Spleen (tissue), 11 donors: ENCODE measurements at regions not wholly inside any gene's neighbourhood (a gene's known extent, or its start where the extent isn't known, plus 50 kb on each side); places are given as distances from the start of the nearest gene placed in this dataset.

ENCODE experiments used
- DNase-seq: peaks from one replicate; pipeline ENCODE4 v3.0.0-alpha.2; 2020
- H3K27ac ChIP-seq, 8 donors: fragments of 200-600 bp; sonication (generic) in 7 of 8; 1 replicate in 4 of 8; 2 replicates in 4 of 8; pipeline versions ENCODE4 v1.5.0 to v1.8.0; 2016 to 2021; ENCODE audit warnings: inconsistent platforms in 4 of 8, mild to moderate bottlenecking in 4 of 8, moderate library complexity in 1 of 8
- H3K27me3 ChIP-seq, 7 donors: fragments of 200-600 bp; sonication (generic) in 6 of 7; replicated peaks in 1 of 7; 1 replicate in 4 of 7; 2 replicates in 3 of 7; pipeline versions ENCODE4 v1.5.0 to v1.8.0; 2016 to 2021; ENCODE audit warnings: inconsistent platforms in 3 of 7, mild to moderate bottlenecking in 1 of 7
- H3K36me3 ChIP-seq, 6 donors: fragments of 200-600 bp; sonication (generic) in 5 of 6; 1 replicate in 4 of 6; 2 replicates in 2 of 6; pipeline versions ENCODE4 v1.5.0 to v1.8.0; 2016 to 2021; ENCODE audit warnings: inconsistent platforms in 2 of 6
- H3K4me1 ChIP-seq, 6 donors: fragments of 200-600 bp; sonication (generic) in 5 of 6; 1 replicate in 3 of 6; 2 replicates in 3 of 6; pipeline versions ENCODE4 v1.5.0 to v1.8.0; 2016 to 2021; ENCODE audit warnings: inconsistent platforms in 3 of 6
- H3K4me3 ChIP-seq, 8 donors: fragments of 200-600 bp; sonication (generic) in 7 of 8; 1 replicate in 4 of 8; 2 replicates in 4 of 8; pipeline versions ENCODE4 v1.5.0 to v1.8.0; 2016 to 2021; ENCODE audit warnings: inconsistent platforms in 4 of 8, mild to moderate bottlenecking in 4 of 8, moderate library complexity in 2 of 8
- H3K9me3 ChIP-seq, 8 donors: fragments of 200-600 bp; sonication (generic) in 7 of 8; 1 replicate in 4 of 8; 2 replicates in 4 of 8; pipeline versions ENCODE4 v1.5.0 to v1.8.0; 2016 to 2021; ENCODE audit warnings: inconsistent platforms in 4 of 8
- POLR2A ChIP-seq, 3 donors: fragments of 450-650 bp; IDR thresholded peaks; one replicate each; pipeline ENCODE4 v1.5.1; 2017; ENCODE audit warnings: antibody characterized with exemption in 3 of 3, mild to moderate bottlenecking in 1 of 3
- POLR2AphosphoS5 ChIP-seq, 3 donors: sonication (generic); formaldehyde crosslinking; IDR thresholded peaks; one replicate each; pipeline ENCODE4 v1.5.1; 2017; ENCODE audit warnings: antibody characterized with exemption in 3 of 3
- WGBS, 5 donors: extraction: QIAGEN DNeasy Blood & Tissue Kit in 3 of 5; methylation state at CpG; one replicate each; pipeline versions ENCODE4 v1.1.5 to v1.1.7; 2013 to 2018; 5-methylcytosine and 5-hydroxymethylcytosine counted together
- intact Hi-C: fragments of 100-400 bp; cut with DNase I; formaldehyde crosslinking; loops from one replicate; pipeline ENCODE4 v1.15.0; 2023; ENCODE audit warnings: low total_unique reads
- TF ChIP-seq, protein P1 (sequence below), 11 experiments: fragments of 200-600 bp in 7 of 11; fragments of 450-650 bp in 4 of 11; sonication (generic) in 4 of 11; IDR thresholded peaks in 8 of 11; conservative IDR thresholded peaks in 3 of 11; 1 replicate in 7 of 11; 2 replicates in 4 of 11; pipeline versions ENCODE4 v1.4.0 to v1.8.0; 2016 to 2021; ENCODE audit warnings: antibody characterized with exemption in 11 of 11, inconsistent platforms in 4 of 11, mild to moderate bottlenecking in 1 of 11
- donor health status: healthy with polysubstance abuse.
- donor health status: DM: no; HTN: no; CAD: no; lungs with moderate emphysema.
- donor health status: DM: no; HTN: no; CAD: no.
- donor health status: Bipolar disorder and iron deficiency.
- donor health status: healthy.
- donor health status: DM: no; HTN: no; CAD: no.
- donor health status: DM: yes; HTN: yes; CAD: no.

DNA sequence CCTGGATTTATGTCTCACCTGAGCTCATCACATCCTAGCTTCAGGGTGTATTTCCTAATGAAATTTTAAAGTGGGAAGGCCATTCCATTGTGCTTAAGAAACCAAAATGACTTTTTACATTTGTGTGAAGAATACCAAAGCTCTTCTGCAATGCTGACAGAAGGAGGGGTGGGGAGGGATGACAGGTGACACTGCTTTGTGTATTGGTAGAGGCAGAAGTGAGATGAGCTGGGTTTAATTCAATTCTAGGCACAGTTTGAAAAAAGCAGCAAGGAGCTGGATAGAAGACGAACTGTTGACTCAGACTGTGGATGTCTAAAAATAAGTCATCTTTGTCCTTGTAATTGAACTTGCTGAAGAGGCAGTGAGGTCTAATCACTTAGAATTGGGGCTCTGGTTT is 710.3 kb upstream of the KIRREL3 start:
- no peak overlapping the region for H3K4me3 ChIP-seq
- TF ChIP-seq POLR2AphosphoS5 (IDR thresholded peaks at IDR 0.05) = no peak
- TF ChIP-seq, protein P1, sequence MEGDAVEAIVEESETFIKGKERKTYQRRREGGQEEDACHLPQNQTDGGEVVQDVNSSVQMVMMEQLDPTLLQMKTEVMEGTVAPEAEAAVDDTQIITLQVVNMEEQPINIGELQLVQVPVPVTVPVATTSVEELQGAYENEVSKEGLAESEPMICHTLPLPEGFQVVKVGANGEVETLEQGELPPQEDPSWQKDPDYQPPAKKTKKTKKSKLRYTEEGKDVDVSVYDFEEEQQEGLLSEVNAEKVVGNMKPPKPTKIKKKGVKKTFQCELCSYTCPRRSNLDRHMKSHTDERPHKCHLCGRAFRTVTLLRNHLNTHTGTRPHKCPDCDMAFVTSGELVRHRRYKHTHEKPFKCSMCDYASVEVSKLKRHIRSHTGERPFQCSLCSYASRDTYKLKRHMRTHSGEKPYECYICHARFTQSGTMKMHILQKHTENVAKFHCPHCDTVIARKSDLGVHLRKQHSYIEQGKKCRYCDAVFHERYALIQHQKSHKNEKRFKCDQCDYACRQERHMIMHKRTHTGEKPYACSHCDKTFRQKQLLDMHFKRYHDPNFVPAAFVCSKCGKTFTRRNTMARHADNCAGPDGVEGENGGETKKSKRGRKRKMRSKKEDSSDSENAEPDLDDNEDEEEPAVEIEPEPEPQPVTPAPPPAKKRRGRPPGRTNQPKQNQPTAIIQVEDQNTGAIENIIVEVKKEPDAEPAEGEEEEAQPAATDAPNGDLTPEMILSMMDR (IDR thresholded peaks at IDR 0.05 in 8 of 11, conservative IDR thresholded peaks at IDR 0.05 in 3 of 11) = no peak
- TF ChIP-seq POLR2A (IDR thresholded peaks at IDR 0.05) = no peak
- 79 to 97% (median 91%) methylated on average over 1 of the region's 1 CpG for WGBS, 5 donors
- DNase-seq = no peak
- H3K27ac ChIP-seq = no peak overlapping the region
- no peaks in the 10 kb centered on the region for H3K36me3 ChIP-seq
- no peaks in the 10 kb centered on the region for H3K4me1 ChIP-seq
- intact Hi-C loops = no loop called here
- no peaks in the 10 kb centered on the region for H3K9me3 ChIP-seq
- H3K27me3 ChIP-seq = no peaks in the 10 kb centered on the region

DNA sequence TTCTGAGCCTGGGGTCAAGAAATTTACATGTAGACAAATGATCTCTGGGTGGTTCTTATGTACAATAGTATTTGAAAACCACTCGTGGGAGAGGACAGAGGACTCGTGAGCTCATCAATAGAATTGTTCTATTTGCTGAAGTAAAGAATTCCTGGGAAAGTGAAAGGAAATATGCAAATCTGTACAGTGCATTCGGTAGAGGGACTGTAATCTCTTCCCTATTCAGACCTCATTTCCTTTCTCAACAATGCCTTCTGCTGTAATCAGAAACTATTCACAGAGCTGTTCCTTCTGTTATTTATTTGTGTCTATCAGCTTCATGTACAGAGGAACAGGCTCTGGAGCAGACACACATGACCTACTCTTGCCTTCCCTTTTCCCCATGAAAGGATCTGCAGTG is 709.4 kb upstream of the KIRREL3 start:
- TF ChIP-seq POLR2AphosphoS5 (IDR thresholded peaks at IDR 0.05) (no peak), POLR2A (IDR thresholded peaks at IDR 0.05) (no peak)
- TF ChIP-seq, protein P1 (IDR thresholded peaks at IDR 0.05 in 8 of 11, conservative IDR thresholded peaks at IDR 0.05 in 3 of 11) = no peak
- H3K36me3 ChIP-seq = no peaks in the 10 kb centered on the region
- H3K4me3 ChIP-seq = no peak overlapping the region
- DNase-seq = no peak
- H3K27ac ChIP-seq = no peak overlapping the region
- WGBS, 5 donors = 25 to 52% (median 31%) methylated on average over 3 of the region's 3 CpGs
- H3K9me3 ChIP-seq = no peaks in the 10 kb centered on the region
- intact Hi-C loops = no loop called here
- H3K27me3 ChIP-seq = no peaks in the 10 kb centered on the region
- H3K4me1 ChIP-seq = no peaks in the 10 kb centered on the region

DNA sequence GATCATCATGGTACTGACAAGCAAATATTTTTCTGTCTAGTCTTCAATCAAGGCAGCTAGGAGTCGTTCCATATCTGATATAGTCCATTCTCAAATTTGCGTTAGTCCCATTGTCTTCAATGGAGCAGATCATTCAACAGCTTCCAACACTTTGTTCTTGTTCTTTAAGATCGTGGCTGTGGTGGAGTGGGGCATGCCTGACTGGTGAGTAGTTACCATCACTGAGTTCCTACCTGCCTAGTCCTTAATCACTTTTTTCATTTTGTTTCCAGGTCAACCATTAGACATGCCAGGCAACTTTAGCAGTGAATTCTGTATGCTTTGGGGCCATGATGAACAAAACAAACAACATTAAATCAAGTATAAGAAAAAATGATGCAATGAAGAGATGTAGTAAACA is 693.1 kb upstream of the KIRREL3 start:
- H3K27me3 ChIP-seq = no peaks in the 10 kb centered on the region
- DNase-seq = no peak
- no peaks in the 10 kb centered on the region for H3K36me3 ChIP-seq
- H3K9me3 ChIP-seq = peaks cover 0 to 12% (median 4%) of the 10 kb centered on the region in 8 donors
- no peak overlapping the region for H3K27ac ChIP-seq
- intact Hi-C loops = no loop called here
- 74 to 91% (median 84%) methylated on average over 3 of the region's 3 CpGs for WGBS, 5 donors
- TF ChIP-seq POLR2A (IDR thresholded peaks at IDR 0.05) (no peak), POLR2AphosphoS5 (IDR thresholded peaks at IDR 0.05) (no peak)
- TF ChIP-seq, protein P1 (IDR thresholded peaks at IDR 0.05 in 8 of 11, conservative IDR thresholded peaks at IDR 0.05 in 3 of 11) = no peak
- H3K4me1 ChIP-seq = no peaks in the 10 kb centered on the region
- no peak overlapping the region for H3K4me3 ChIP-seq

DNA sequence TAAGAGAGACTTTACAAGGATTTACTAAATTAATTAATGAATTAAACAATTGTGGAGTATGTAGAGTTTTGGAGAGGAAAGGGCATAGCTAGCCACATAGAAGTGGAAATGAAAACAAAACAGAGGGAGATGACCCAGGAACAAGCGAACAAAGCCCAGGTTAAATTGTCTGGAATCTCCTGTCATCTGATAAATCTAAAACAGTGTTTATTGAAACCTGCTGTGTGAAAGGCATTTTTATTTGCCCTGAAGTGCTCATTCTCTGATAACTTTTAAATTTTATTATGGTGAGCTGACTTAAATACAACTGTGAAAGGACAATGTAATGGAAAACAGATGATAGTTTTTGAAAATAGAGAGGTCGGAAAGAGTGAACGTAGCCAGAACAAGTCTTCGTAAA is 682.8 kb upstream of the KIRREL3 start:
- no peaks in the 10 kb centered on the region for H3K36me3 ChIP-seq
- H3K27ac ChIP-seq = no peak overlapping the region
- 89 to 98% (median 94%) methylated on average over 4 of the region's 4 CpGs for WGBS, 5 donors
- no peaks in the 10 kb centered on the region for H3K27me3 ChIP-seq
- intact Hi-C loops = no loop called here
- no peaks in the 10 kb centered on the region for H3K4me1 ChIP-seq
- H3K4me3 ChIP-seq = no peak overlapping the region
- H3K9me3 ChIP-seq = no peaks in the 10 kb centered on the region
- TF ChIP-seq POLR2AphosphoS5 (IDR thresholded peaks at IDR 0.05) = no peak
- no peak for DNase-seq
